K562 (cell line): ENCODE measurements at regions not wholly inside any gene's neighbourhood (a gene's known extent, or its start where the extent isn't known, plus 50 kb on each side); places are given as distances from the start of the nearest gene placed in this dataset.

Experiments used
- ATAC-seq: fragments of 200-7000 bp; cut with Tn5 transposase; 3 replicates; pipeline ENCODE4 v1.9.1; 2020; ENCODE audit warnings: moderate library complexity
- BruUV-seq: library from RNA; stranded (reverse); fragments of 400-500 nt; replicated peaks from 2 replicates; lab custom pipeline; 2021; lab: Mats Ljungman, UMichigan
- CTCF ChIA-PET: fragments of 300-600 bp; formaldehyde crosslinking; extraction: SDS; loops from one replicate; lab custom pipeline; 2021; ENCODE audit warnings: low intra/inter-chr PET ratio; lab: Yijun Ruan, JAX
- POLR2A ChIA-PET: fragments of 300-600, 350-650 bp; sonication (Branson Sonifier 250); formaldehyde crosslinking; extraction: SDS; loops from one replicate; lab custom pipeline; 2021; ENCODE audit warnings: antibody characterized with exemption, inconsistent platforms; lab: Yijun Ruan, JAX
- DNase-seq, 4 experiments: peaks; one replicate each; pipeline versions ENCODE4 v3.0.0 to v3.0.0-alpha.2; 2011 to 2018; ENCODE audit warnings: low spot score in 3 of 4, mixed read lengths in 3 of 4; ENCODE audit errors: extremely low read depth in 1 of 4
- FAIRE-seq: peaks from 2 replicates; lab custom pipeline; 2011; peaks lifted over from hg19 to GRCh38; lab: Jason Lieb, UNC
- H2AFZ ChIP-seq: 2 replicates; pipeline ENCODE4 v1.6.0; 2011; ENCODE audit warnings: low read depth, low read length, control low read depth, inconsistent platforms
- H3K27ac ChIP-seq: fragments of 200-600 bp; 3 replicates; pipeline ENCODE4 v1.8.0; 2011; ENCODE audit warnings: low read depth, mild to moderate bottlenecking, control low read depth, inconsistent platforms, low read length, moderate library complexity, mixed read lengths; ENCODE audit errors: extremely low read depth
- H3K27me3 ChIP-seq, 2 experiments: fragments of 300-600 bp in 1 of 2; 2 replicates in 1 of 2; 3 replicates in 1 of 2; pipeline versions ENCODE4 v1.6.0 to v1.8.0; 2011; ENCODE audit warnings: inconsistent platforms in 2 of 2, low read length in 2 of 2, mild to moderate bottlenecking in 1 of 2, mixed read lengths in 1 of 2, moderate library complexity in 1 of 2; ENCODE audit not compliant: control insufficient read depth in 2 of 2, insufficient read depth in 2 of 2
- H3K36me3 ChIP-seq: fragments of 300-600 bp; 3 replicates; pipeline ENCODE4 v1.8.0; 2011; ENCODE audit warnings: mild to moderate bottlenecking, low read length, inconsistent platforms; ENCODE audit not compliant: control insufficient read depth, insufficient read depth
- H3K4me1 ChIP-seq, 2 experiments: fragments of 200-600 bp in 1 of 2; replicated peaks in 1 of 2; 2 replicates in 1 of 2; 3 replicates in 1 of 2; pipeline versions ENCODE4 v1.5.1 to v1.8.0; 2011; ENCODE audit warnings: inconsistent platforms in 2 of 2, low read length in 2 of 2, mild to moderate bottlenecking in 1 of 2, mixed read lengths in 1 of 2, moderate library complexity in 1 of 2; ENCODE audit not compliant: control insufficient read depth in 2 of 2, insufficient read depth in 2 of 2
- H3K4me2 ChIP-seq: 2 replicates; pipeline ENCODE4 v1.6.1; 2011; ENCODE audit warnings: low read length, control low read depth, inconsistent platforms, mixed read lengths; ENCODE audit not compliant: insufficient read depth
- H3K4me3 ChIP-seq: fragments of 200-600 bp; sonication (generic), shearing (Covaris generic); 2 replicates; pipeline ENCODE4 v1.5.1; 2016; ENCODE audit warnings: control low read depth, inconsistent platforms
- H3K79me2 ChIP-seq: fragments of 200-600 bp; 3 replicates; pipeline ENCODE4 v1.8.0; 2011; ENCODE audit warnings: low read length, inconsistent platforms; ENCODE audit not compliant: control insufficient read depth, insufficient read depth
- H3K9ac ChIP-seq, 2 experiments: 2 replicates each; pipeline versions ENCODE4 v1.6.0 to v1.6.1; 2011; ENCODE audit warnings: low read depth in 2 of 2, low read length in 2 of 2, control low read depth in 1 of 2, inconsistent platforms in 1 of 2, mild to moderate bottlenecking in 1 of 2, mixed read lengths in 1 of 2; ENCODE audit not compliant: insufficient read depth in 1 of 2
- H3K9me1 ChIP-seq: one replicate; pipeline ENCODE4 v1.6.0; 2011; ENCODE audit warnings: inconsistent platforms, mild to moderate bottlenecking, low read length, moderate library complexity; ENCODE audit not compliant: control insufficient read depth, insufficient read depth
- H3K9me3 ChIP-seq: replicated peaks from 2 replicates; pipeline ENCODE4 v1.5.1; 2011; ENCODE audit warnings: low read depth, low read length, inconsistent platforms; ENCODE audit not compliant: control insufficient read depth, insufficient read depth
- H4K20me1 ChIP-seq: replicated peaks from 2 replicates; pipeline ENCODE4 v1.6.1; 2011; ENCODE audit warnings: low read length, inconsistent platforms, mixed read lengths; ENCODE audit not compliant: control insufficient read depth, insufficient read depth
- ZBTB11 ChIP-seq, 3 experiments: fragments of 200-800 bp in 1 of 3; fragments of 250-450 bp in 1 of 3; fragments of 450-650 bp in 1 of 3; sonication (Bioruptor Pico) in 1 of 3; sonication (Bioruptor generic) in 1 of 3; formaldehyde crosslinking in 1 of 3; IDR thresholded peaks; 2 replicates each; pipeline versions ENCODE4 v1.6.1 to v1.8.0; 2016 to 2022; ENCODE audit warnings: mild to moderate bottlenecking in 2 of 3, missing genetic modification characterization in 2 of 3, missing compliant biosample characterization in 1 of 3, moderate library complexity in 1 of 3
- ZNF239 ChIP-seq: fragments of 250-450 bp; sonication (Bioruptor Pico); IDR thresholded peaks from 2 replicates; pipeline ENCODE4 v1.4.0; 2020; ENCODE audit warnings: mild to moderate bottlenecking
- WGBS: fragments of 100-300 bp; shearing (Covaris generic); methylation state at CpG from one replicate; pipeline ENCODE4 v1.1.6; 2016; ENCODE audit warnings: low coverage, mixed read lengths; ENCODE audit not compliant: insufficient coverage; ENCODE audit errors: missing lambda C conversion rate; 5-methylcytosine and 5-hydroxymethylcytosine counted together
- in situ Hi-C: fragments of 300-500 bp; cut with MboI; formaldehyde crosslinking; loops from 4 replicates; pipeline ENCODE4 v1.15.0; 2018; ENCODE audit warnings: inconsistent platforms, mixed read lengths
- intact Hi-C: fragments of 100-400 bp; cut with micrococcal nuclease; formaldehyde crosslinking; loops from 2 replicates; pipeline ENCODE4 v1.14.2; 2022

- ATAC-seq (no peak), FAIRE-seq (no peak), DNase-seq (no peak)
- intact Hi-C loops (no loop called here), in situ Hi-C loops (no loop called here)
- Histone ChIP-seq H3K9me3 (no peaks in the 10 kb centered on the region), H3K4me2 (no peak overlapping the region), H3K36me3 (no peaks in the 10 kb centered on the region), H3K79me2 (no peaks in the 10 kb centered on the region), H3K27me3 (no peaks in the 10 kb centered on the region), H3K9ac (no peak overlapping the region), H3K4me3 (no peak overlapping the region), H4K20me1 (no peaks in the 10 kb centered on the region), H3K9me1 (no peaks in the 10 kb centered on the region), H3K4me1 (no peaks in the 10 kb centered on the region), H3K27ac (no peak overlapping the region), H2AFZ (no peak overlapping the region)
- TF ChIP-seq ZBTB11 (CRISPR knock-in tag; IDR thresholded peaks at IDR 0.05) = 0 out of 6 replicates have a peak, but pooled peaks of 1 of the 3 experiments have one; percentile 15
- TF ChIP-seq ZNF239 (CRISPR knock-in tag) = no peak
- BruUV-seq = no TSS peak
- WGBS = 0% methylated on average over 1 of the region's 1 CpG
- ChIA-PET CTCF (no interaction called here), POLR2A (no interaction called here)
Measured at GRCh38 chr3:62928256-62928655, 53.0 kb upstream of the CADPS start.
